Spleen (tissue), 7 donors: ENCODE measurements at regions not wholly inside any gene's neighbourhood (a gene's known extent, or its start where the extent isn't known, plus 50 kb on each side); places are given as distances from the start of the nearest gene placed in this dataset.
"Not testable (repeated sequence)": the region's sequence is repeated elsewhere in the genome, so short reads cannot be mapped to it uniquely, and the experiment has no call there.

Source experiments
- POLR2A ChIP-seq, 3 donors: fragments of 450-650 bp; IDR thresholded peaks; one replicate each; pipeline ENCODE4 v1.5.1; 2017; ENCODE audit warnings: antibody characterized with exemption in 3 of 3, mild to moderate bottlenecking in 1 of 3
- POLR2AphosphoS5 ChIP-seq, 3 donors: sonication (generic); formaldehyde crosslinking; IDR thresholded peaks; one replicate each; pipeline ENCODE4 v1.5.1; 2017; ENCODE audit warnings: antibody characterized with exemption in 3 of 3
- TF ChIP-seq, protein P1 (sequence below), 11 experiments: fragments of 200-600 bp in 7 of 11; fragments of 450-650 bp in 4 of 11; sonication (generic) in 4 of 11; IDR thresholded peaks in 8 of 11; conservative IDR thresholded peaks in 3 of 11; 1 replicate in 7 of 11; 2 replicates in 4 of 11; pipeline versions ENCODE4 v1.4.0 to v1.8.0; 2016 to 2021; ENCODE audit warnings: antibody characterized with exemption in 11 of 11, inconsistent platforms in 4 of 11, mild to moderate bottlenecking in 1 of 11
- donor health status: DM: no; HTN: no; CAD: no; lungs with moderate emphysema.
- donor health status: DM: no; HTN: no; CAD: no.
- donor health status: DM: no; HTN: no; CAD: no.

- TF ChIP-seq, protein P1, sequence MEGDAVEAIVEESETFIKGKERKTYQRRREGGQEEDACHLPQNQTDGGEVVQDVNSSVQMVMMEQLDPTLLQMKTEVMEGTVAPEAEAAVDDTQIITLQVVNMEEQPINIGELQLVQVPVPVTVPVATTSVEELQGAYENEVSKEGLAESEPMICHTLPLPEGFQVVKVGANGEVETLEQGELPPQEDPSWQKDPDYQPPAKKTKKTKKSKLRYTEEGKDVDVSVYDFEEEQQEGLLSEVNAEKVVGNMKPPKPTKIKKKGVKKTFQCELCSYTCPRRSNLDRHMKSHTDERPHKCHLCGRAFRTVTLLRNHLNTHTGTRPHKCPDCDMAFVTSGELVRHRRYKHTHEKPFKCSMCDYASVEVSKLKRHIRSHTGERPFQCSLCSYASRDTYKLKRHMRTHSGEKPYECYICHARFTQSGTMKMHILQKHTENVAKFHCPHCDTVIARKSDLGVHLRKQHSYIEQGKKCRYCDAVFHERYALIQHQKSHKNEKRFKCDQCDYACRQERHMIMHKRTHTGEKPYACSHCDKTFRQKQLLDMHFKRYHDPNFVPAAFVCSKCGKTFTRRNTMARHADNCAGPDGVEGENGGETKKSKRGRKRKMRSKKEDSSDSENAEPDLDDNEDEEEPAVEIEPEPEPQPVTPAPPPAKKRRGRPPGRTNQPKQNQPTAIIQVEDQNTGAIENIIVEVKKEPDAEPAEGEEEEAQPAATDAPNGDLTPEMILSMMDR (IDR thresholded peaks at IDR 0.05 in 8 of 11, conservative IDR thresholded peaks at IDR 0.05 in 3 of 11): not testable (repeated sequence)
- TF ChIP-seq POLR2AphosphoS5, POLR2A (IDR thresholded peaks at IDR 0.05): not testable (repeated sequence)
These were observed 143.0 kb downstream of the ATP6V0E2 start for GRCh38 chr7:150016651-150017189.
